Kidney (tissue), 13 donors: ENCODE measurements at regions not wholly inside any gene's neighbourhood (a gene's known extent, or its start where the extent isn't known, plus 50 kb on each side); places are given as distances from the start of the nearest gene placed in this dataset.

ENCODE experiments used
- DNase-seq, 5 donors: peaks; one replicate each; pipeline ENCODE4 v3.0.0-alpha.2; 2013 to 2020
- FAIRE-seq: peaks from 2 replicates; lab custom pipeline; 2012; peaks lifted over from hg19 to GRCh38; lab: Jason Lieb, UNC
- H3K27ac ChIP-seq, 2 donors: one replicate each; pipeline ENCODE4 v1.7.0; 2013; ENCODE audit warnings: low read depth in 2 of 2, low read length in 2 of 2, inconsistent platforms in 1 of 2
- H3K27me3 ChIP-seq: one replicate; pipeline ENCODE4 v1.7.1; 2013; ENCODE audit warnings: low read length, inconsistent platforms; ENCODE audit not compliant: control insufficient read depth, insufficient read depth
- H3K36me3 ChIP-seq, 3 donors: one replicate each; pipeline versions ENCODE4 v1.7.0 to v1.7.1; 2013; ENCODE audit warnings: low read length in 3 of 3, control low read depth in 1 of 3, inconsistent platforms in 1 of 3; ENCODE audit not compliant: insufficient read depth in 3 of 3, control insufficient read depth in 2 of 3
- H3K4me1 ChIP-seq, 3 donors: one replicate each; pipeline versions ENCODE4 v1.7.0 to v1.7.1; 2013; ENCODE audit warnings: low read length in 3 of 3, inconsistent platforms in 1 of 3, low read depth in 1 of 3; ENCODE audit not compliant: control insufficient read depth in 2 of 3, insufficient read depth in 2 of 3
- H3K4me3 ChIP-seq, 3 donors: one replicate each; pipeline versions ENCODE4 v1.7.0 to v1.8.1; 2013; ENCODE audit warnings: low read length in 3 of 3, control low read depth in 1 of 3, inconsistent platforms in 1 of 3
- H3K9ac ChIP-seq, 3 donors: one replicate each; pipeline versions ENCODE4 v1.7.0 to v1.7.1; 2013; ENCODE audit warnings: low read length in 3 of 3, control low read depth in 1 of 3, inconsistent platforms in 1 of 3
- H3K9me3 ChIP-seq, 3 donors: one replicate each; pipeline versions ENCODE4 v1.7.0 to v1.7.1; 2013; ENCODE audit warnings: low read length in 3 of 3, control low read depth in 1 of 3, inconsistent platforms in 1 of 3; ENCODE audit not compliant: control insufficient read depth in 2 of 3, insufficient read depth in 1 of 3
- intact Hi-C: fragments of 100-400 bp; cut with DNase I; formaldehyde crosslinking; loops from one replicate; pipeline ENCODE4 v1.11.1; 2022
- TF ChIP-seq, protein P1 (sequence below): IDR thresholded peaks from 3 replicates; pipeline ENCODE4 v1.5.1; 2012; ENCODE audit warnings: mild to moderate bottlenecking, moderate library complexity, borderline replicate concordance; ENCODE audit not compliant: insufficient read depth; ENCODE audit errors: extremely low read depth
- donor health status: control.
- donor health status: control.
- donor health status: control.
- donor health status: control.
- donor health status: control.
- donor health status: DM: yes; HTN: yes; CAD: no.
- donor health status: Normal renal cell carcinoma (clear cell type).

GRCh38 chr2:67255933-67256615, 141.1 kb upstream of the ETAA1 start:
- no peaks in the 10 kb centered on the region for H3K36me3 ChIP-seq
- no peak overlapping the region for H3K4me3 ChIP-seq
- intact Hi-C loops = no loop called here
- H3K4me1 ChIP-seq = no peaks in the 10 kb centered on the region
- TF ChIP-seq, protein P1, sequence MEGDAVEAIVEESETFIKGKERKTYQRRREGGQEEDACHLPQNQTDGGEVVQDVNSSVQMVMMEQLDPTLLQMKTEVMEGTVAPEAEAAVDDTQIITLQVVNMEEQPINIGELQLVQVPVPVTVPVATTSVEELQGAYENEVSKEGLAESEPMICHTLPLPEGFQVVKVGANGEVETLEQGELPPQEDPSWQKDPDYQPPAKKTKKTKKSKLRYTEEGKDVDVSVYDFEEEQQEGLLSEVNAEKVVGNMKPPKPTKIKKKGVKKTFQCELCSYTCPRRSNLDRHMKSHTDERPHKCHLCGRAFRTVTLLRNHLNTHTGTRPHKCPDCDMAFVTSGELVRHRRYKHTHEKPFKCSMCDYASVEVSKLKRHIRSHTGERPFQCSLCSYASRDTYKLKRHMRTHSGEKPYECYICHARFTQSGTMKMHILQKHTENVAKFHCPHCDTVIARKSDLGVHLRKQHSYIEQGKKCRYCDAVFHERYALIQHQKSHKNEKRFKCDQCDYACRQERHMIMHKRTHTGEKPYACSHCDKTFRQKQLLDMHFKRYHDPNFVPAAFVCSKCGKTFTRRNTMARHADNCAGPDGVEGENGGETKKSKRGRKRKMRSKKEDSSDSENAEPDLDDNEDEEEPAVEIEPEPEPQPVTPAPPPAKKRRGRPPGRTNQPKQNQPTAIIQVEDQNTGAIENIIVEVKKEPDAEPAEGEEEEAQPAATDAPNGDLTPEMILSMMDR = no peak
- DNase-seq (no peak), FAIRE-seq (no peak)
- H3K9ac ChIP-seq = no peak overlapping the region
- H3K27me3 ChIP-seq = no peaks in the 10 kb centered on the region
- no peaks in the 10 kb centered on the region for H3K9me3 ChIP-seq
- H3K27ac ChIP-seq = no peak overlapping the region

- H3K36me3 ChIP-seq = no peaks in the 10 kb centered on the region
- TF ChIP-seq, protein P1 = no peak
- H3K9me3 ChIP-seq = no peaks in the 10 kb centered on the region
- no peaks in the 10 kb centered on the region for H3K27me3 ChIP-seq
- no peak overlapping the region for H3K27ac ChIP-seq
- no peak for DNase-seq
- no peak overlapping the region for H3K9ac ChIP-seq
- intact Hi-C loops = no loop called here
- no peaks in the 10 kb centered on the region for H3K4me1 ChIP-seq
- FAIRE-seq = no peak
- no peak overlapping the region for H3K4me3 ChIP-seq
Observed at GRCh38 chr2:67256892-67257291, 140.2 kb upstream of the ETAA1 start.

DNA sequence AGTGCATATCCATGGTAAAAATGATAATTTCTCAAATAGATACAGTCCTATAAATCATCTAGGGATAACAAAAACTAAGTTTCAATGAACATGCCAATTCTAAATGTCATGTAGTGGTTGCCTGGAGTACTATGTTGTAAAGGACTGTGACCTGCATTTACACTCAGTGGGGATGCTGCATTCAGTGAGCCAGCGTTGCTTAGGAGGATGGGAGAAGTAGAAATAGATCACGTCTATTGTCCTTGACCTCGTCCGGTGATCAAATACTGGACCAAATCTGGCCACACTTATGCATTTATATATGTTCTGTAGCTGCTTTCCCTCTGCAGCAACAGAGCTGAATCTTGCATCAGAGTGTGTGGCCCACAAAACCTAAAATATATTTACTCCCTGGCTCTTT, 139.0 kb upstream of the ETAA1 start:
- no peaks in the 10 kb centered on the region for H3K36me3 ChIP-seq
- H3K4me1 ChIP-seq = no peaks in the 10 kb centered on the region
- no peaks in the 10 kb centered on the region for H3K27me3 ChIP-seq
- no peak overlapping the region for H3K9ac ChIP-seq
- no peak overlapping the region for H3K4me3 ChIP-seq
- no peak overlapping the region for H3K27ac ChIP-seq
- no peak for DNase-seq
- FAIRE-seq = no peak
- intact Hi-C loops = no loop called here
- H3K9me3 ChIP-seq = no peaks in the 10 kb centered on the region
- TF ChIP-seq, protein P1 = no peak

- Histone ChIP-seq H3K9me3 (no peaks in the 10 kb centered on the region), H3K4me1 (no peaks in the 10 kb centered on the region), H3K36me3 (no peaks in the 10 kb centered on the region), H3K4me3 (no peak overlapping the region), H3K9ac (no peak overlapping the region), H3K27me3 (no peaks in the 10 kb centered on the region), H3K27ac (no peak overlapping the region)
- intact Hi-C loops = no loop called here
- DNase-seq = no peak
- TF ChIP-seq, protein P1 = no peak
- FAIRE-seq = no peak
Observed at GRCh38 chr2:67258831-67259230, 138.3 kb upstream of the ETAA1 start.
